B cell (primary cell): ENCODE measurements at regions not wholly inside any gene's neighbourhood (a gene's known extent, or its start where the extent isn't known, plus 50 kb on each side); places are given as distances from the start of the nearest gene placed in this dataset.

Source experiments
- ATAC-seq: fragments of 200-7000 bp; cut with Tn5 transposase; one replicate; pipeline ENCODE4 v1.10.0; 2021; ENCODE audit warnings: low read depth, mild to moderate bottlenecking, moderate number of reproducible peaks, moderate library complexity
- CTCF ChIA-PET: fragments of 350-600 bp; sonication (Branson Sonifier 250); formaldehyde crosslinking; loops from one replicate; lab custom pipeline; 2021; ENCODE audit warnings: antibody characterized with exemption, inconsistent platforms; lab: Charles Lee
- POLR2A ChIA-PET: fragments of 350-600 bp; sonication (Branson Sonifier 250); formaldehyde crosslinking; loops from one replicate; lab custom pipeline; 2021; ENCODE audit warnings: antibody characterized with exemption; lab: Charles Lee
- DNase-seq: peaks from one replicate; pipeline ENCODE4 v3.0.0; 2013
- H2AFZ ChIP-seq: 2 replicates; pipeline ENCODE4 v1.6.1; 2012; ENCODE audit warnings: mild to moderate bottlenecking, low read depth, low read length; ENCODE audit not compliant: insufficient read depth, poor library complexity, severe bottlenecking
- H3K27ac ChIP-seq, 2 donors: 1 replicate in 1 of 2; 2 replicates in 1 of 2; pipeline ENCODE4 v1.5.1; 2012 to 2013; ENCODE audit warnings: low read length in 2 of 2, mild to moderate bottlenecking in 2 of 2, moderate library complexity in 1 of 2
- H3K27me3 ChIP-seq, 4 experiments: fragments of 200-600 bp in 1 of 4; sonication (generic) in 1 of 4; replicated peaks in 1 of 4; 1 replicate in 2 of 4; 2 replicates in 2 of 4; pipeline versions ENCODE4 v1.6.1 to v1.7.0; 2013 to 2016; ENCODE audit warnings: low read length in 3 of 4, mild to moderate bottlenecking in 2 of 4, mixed read lengths in 1 of 4, moderate library complexity in 1 of 4; ENCODE audit not compliant: insufficient read depth in 4 of 4, control insufficient read depth in 3 of 4; ENCODE audit errors: control extremely low read depth in 1 of 4
- H3K36me3 ChIP-seq, 2 experiments: replicated peaks in 1 of 2; 1 replicate in 1 of 2; 2 replicates in 1 of 2; pipeline versions ENCODE4 v1.6.1 to v1.7.1; 2013; ENCODE audit warnings: low read length in 1 of 2; ENCODE audit not compliant: insufficient read depth in 2 of 2, control insufficient read depth in 1 of 2; ENCODE audit errors: control extremely low read depth in 1 of 2, extremely low read depth in 1 of 2
- H3K4me1 ChIP-seq, 2 donors: fragments of 200-600 bp in 1 of 2; sonication (generic) in 1 of 2; 1 replicate in 1 of 2; 2 replicates in 1 of 2; pipeline versions ENCODE4 v1.5.1 to v1.6.1; 2013 to 2017; ENCODE audit warnings: low read length in 2 of 2; ENCODE audit not compliant: control insufficient read depth in 2 of 2, insufficient read depth in 2 of 2
- H3K4me2 ChIP-seq: replicated peaks from 2 replicates; pipeline ENCODE3; 2012; ENCODE audit warnings: mild to moderate bottlenecking, low read depth, low read length; ENCODE audit not compliant: poor library complexity, severe bottlenecking
- H3K4me3 ChIP-seq, 5 experiments: fragments of 200-600 bp in 1 of 5; sonication (generic) in 1 of 5; 1 replicate in 3 of 5; 2 replicates in 2 of 5; pipeline versions ENCODE4 v1.5.1 to v1.7.0; 2011 to 2016; ENCODE audit warnings: low read length in 4 of 5, mild to moderate bottlenecking in 4 of 5, low read depth in 2 of 5, control low read depth in 1 of 5, moderate library complexity in 1 of 5; ENCODE audit not compliant: insufficient read depth in 1 of 5; ENCODE audit errors: control extremely low read depth in 1 of 5, extremely low read depth in 1 of 5
- H3K79me2 ChIP-seq: fragments of 200-600 bp; sonication (generic); one replicate; pipeline ENCODE4 v1.6.0; 2016; ENCODE audit warnings: low read length; ENCODE audit not compliant: control insufficient read depth, insufficient read depth
- H3K9ac ChIP-seq: fragments of 200-600 bp; sonication (generic); 2 replicates; pipeline ENCODE4 v1.6.1; 2017; ENCODE audit warnings: mild to moderate bottlenecking, low read length, moderate library complexity
- H3K9me3 ChIP-seq, 3 donors: one replicate each; pipeline versions ENCODE4 v1.6.1 to v1.7.1; 2013; ENCODE audit warnings: low read length in 2 of 3; ENCODE audit not compliant: control insufficient read depth in 2 of 3, insufficient read depth in 1 of 3; ENCODE audit errors: control extremely low read depth in 1 of 3
- H4K20me1 ChIP-seq: 2 replicates; pipeline ENCODE4 v1.6.0; 2012; ENCODE audit warnings: mild to moderate bottlenecking, low read length; ENCODE audit not compliant: insufficient read depth, control insufficient read depth, poor library complexity, severe bottlenecking
- H3K27ac Mint-ChIP-seq: one replicate; pipeline ENCODE4 v1.8.0; 2021; ENCODE audit warnings: mixed read lengths
- H3K27me3 Mint-ChIP-seq: one replicate; pipeline ENCODE4 v1.8.0; 2021; ENCODE audit warnings: mixed read lengths
- H3K4me1 Mint-ChIP-seq: one replicate; pipeline ENCODE4 v1.8.0; 2021; ENCODE audit warnings: mixed read lengths
- H3K4me3 Mint-ChIP-seq: one replicate; pipeline ENCODE4 v1.8.0; 2021; ENCODE audit warnings: mixed read lengths
- H3K9me3 Mint-ChIP-seq: one replicate; pipeline ENCODE4 v1.8.0; 2022; ENCODE audit warnings: mixed read lengths; ENCODE audit not compliant: insufficient read depth
- EZH2 ChIP-seq: IDR thresholded peaks from 2 replicates; pipeline ENCODE4 v1.6.1; 2012; ENCODE audit warnings: borderline replicate concordance, low read depth, mild to moderate bottlenecking, moderate library complexity, low read length; ENCODE audit not compliant: insufficient read depth, poor library complexity, severe bottlenecking
- WGBS: methylation state at CpG from one replicate; pipeline ENCODE4 v1.1.5; 2013; ENCODE audit warnings: missing lambda C conversion rate; ENCODE audit not compliant: insufficient coverage; 5-methylcytosine and 5-hydroxymethylcytosine counted together
- intact Hi-C: fragments of 100-400 bp; cut with micrococcal nuclease; formaldehyde crosslinking; loops from one replicate; pipeline ENCODE4 v1.10.0; 2022
- TF ChIP-seq, protein P1 (sequence below): fragments of 200-600 bp; IDR thresholded peaks from one replicate; pipeline ENCODE4 v1.8.0; 2022; ENCODE audit warnings: antibody characterized with exemption, mild to moderate bottlenecking

DNA sequence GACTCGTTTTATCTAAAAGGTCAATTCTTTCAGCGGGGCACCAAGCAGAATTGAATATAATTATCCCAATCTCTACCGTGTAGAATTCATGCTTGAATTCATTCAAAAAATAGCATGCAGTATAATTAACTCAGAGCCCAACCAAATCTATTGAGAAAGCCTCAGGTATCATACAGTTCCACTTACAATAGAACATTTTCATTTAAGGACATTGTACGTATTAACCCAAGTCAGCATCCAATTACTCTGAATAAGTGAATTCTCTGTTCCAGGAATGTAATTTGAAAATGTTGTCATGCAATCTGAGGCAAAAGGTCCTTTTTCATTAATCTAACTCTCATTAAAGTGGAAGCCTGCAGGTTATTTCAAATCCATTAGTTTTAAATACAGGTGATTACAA lies 78.5 kb downstream of the SALL1 start:
- WGBS: 90% methylated on average over 2 of the region's 4 CpGs
- no peaks in the 10 kb centered on the region for H3K27me3 ChIP-seq
- H4K20me1 ChIP-seq: no peaks in the 10 kb centered on the region
- TF ChIP-seq EZH2: no peak
- TF ChIP-seq, protein P1, sequence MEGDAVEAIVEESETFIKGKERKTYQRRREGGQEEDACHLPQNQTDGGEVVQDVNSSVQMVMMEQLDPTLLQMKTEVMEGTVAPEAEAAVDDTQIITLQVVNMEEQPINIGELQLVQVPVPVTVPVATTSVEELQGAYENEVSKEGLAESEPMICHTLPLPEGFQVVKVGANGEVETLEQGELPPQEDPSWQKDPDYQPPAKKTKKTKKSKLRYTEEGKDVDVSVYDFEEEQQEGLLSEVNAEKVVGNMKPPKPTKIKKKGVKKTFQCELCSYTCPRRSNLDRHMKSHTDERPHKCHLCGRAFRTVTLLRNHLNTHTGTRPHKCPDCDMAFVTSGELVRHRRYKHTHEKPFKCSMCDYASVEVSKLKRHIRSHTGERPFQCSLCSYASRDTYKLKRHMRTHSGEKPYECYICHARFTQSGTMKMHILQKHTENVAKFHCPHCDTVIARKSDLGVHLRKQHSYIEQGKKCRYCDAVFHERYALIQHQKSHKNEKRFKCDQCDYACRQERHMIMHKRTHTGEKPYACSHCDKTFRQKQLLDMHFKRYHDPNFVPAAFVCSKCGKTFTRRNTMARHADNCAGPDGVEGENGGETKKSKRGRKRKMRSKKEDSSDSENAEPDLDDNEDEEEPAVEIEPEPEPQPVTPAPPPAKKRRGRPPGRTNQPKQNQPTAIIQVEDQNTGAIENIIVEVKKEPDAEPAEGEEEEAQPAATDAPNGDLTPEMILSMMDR: no peak
- H2AFZ ChIP-seq: no peak overlapping the region
- no peaks in the 10 kb centered on the region for H3K27me3 Mint-ChIP-seq
- no peaks in the 10 kb centered on the region for H3K9me3 Mint-ChIP-seq
- no peaks in the 10 kb centered on the region for H3K4me1 Mint-ChIP-seq
- CTCF ChIA-PET: no interaction called here
- ATAC-seq: no peak
- intact Hi-C loops: no loop called here
- H3K4me3 Mint-ChIP-seq: no peak overlapping the region
- H3K4me3 ChIP-seq: no peak overlapping the region
- H3K4me1 ChIP-seq: no peaks in the 10 kb centered on the region
- H3K4me2 ChIP-seq: no peak overlapping the region
- DNase-seq: no peak
- no peak overlapping the region for H3K27ac Mint-ChIP-seq
- POLR2A ChIA-PET: no interaction called here
- H3K79me2 ChIP-seq: no peaks in the 10 kb centered on the region
- H3K9ac ChIP-seq: no peak overlapping the region
- H3K9me3 ChIP-seq: peaks cover 0 to 3% (median 0%) of the 10 kb centered on the region in 3 donors
- no peak overlapping the region for H3K27ac ChIP-seq
- H3K36me3 ChIP-seq: no peaks in the 10 kb centered on the region

DNA sequence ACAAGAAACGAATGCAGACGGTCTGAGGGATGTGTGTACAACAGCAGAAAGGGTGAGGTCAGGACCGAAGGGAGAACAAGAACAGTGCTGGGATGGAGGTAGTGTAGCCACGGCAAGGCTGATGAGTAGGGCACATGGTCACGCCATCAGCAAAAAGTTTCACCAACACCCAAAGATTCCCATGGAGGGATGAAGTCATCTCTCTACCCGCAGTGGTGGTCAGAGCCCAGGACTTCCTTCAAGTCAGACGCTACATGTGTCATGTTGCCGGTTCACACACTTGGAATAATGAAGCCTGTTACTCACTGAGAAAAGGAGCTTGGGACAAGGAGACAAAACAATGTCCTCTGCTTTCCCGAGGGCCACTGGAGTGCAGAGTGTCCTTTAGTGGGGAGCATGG lies 79.7 kb downstream of the SALL1 start:
- Histone ChIP-seq H4K20me1 (no peaks in the 10 kb centered on the region), H3K27me3 (no peaks in the 10 kb centered on the region), H3K4me2 (no peak overlapping the region), H3K27ac (no peak overlapping the region), H2AFZ (no peak overlapping the region), H3K9me3 (no peaks in the 10 kb centered on the region), H3K9ac (no peak overlapping the region), H3K4me1 (no peaks in the 10 kb centered on the region), H3K36me3 (no peaks in the 10 kb centered on the region), H3K79me2 (no peaks in the 10 kb centered on the region), H3K4me3 (no peak overlapping the region)
- intact Hi-C loops: no loop called here
- Mint-ChIP-seq H3K27me3 (no peaks in the 10 kb centered on the region), H3K4me1 (no peaks in the 10 kb centered on the region), H3K9me3 (no peaks in the 10 kb centered on the region), H3K4me3 (no peak overlapping the region), H3K27ac (no peak overlapping the region)
- ChIA-PET CTCF (no interaction called here), POLR2A (no interaction called here)
- ATAC-seq (no peak), DNase-seq (no peak)
- 82% methylated on average over 7 of the region's 9 CpGs for WGBS
- TF ChIP-seq, protein P1: no peak
- TF ChIP-seq EZH2: no peak
